ENCODE measurements at regions not wholly inside any gene's neighbourhood (a gene's known extent, or its start where the extent isn't known, plus 50 kb on each side); places are given as distances from the start of the nearest gene placed in this dataset.

DNA sequence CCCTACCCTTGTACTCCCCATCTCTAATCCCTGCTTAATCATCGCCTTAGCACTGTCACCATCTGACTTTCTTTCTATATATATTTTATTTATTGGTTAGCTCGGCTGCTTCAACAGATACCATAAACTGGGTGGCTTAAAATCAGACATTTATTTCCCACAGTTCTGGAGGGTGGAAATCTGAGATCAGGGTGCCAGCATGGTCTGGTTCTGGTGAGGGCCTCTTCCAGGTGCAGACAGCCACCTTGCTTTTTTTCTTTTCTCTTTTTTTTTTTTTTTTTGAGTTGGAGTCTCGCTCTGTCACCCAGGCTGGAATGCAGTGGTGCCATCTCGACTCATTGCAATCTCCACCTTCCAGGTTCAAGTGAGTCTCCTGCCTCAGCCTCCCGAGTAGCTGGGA is 127.5 kb upstream of the ESR1 start:
- H3K4me1 ChIP-seq (ENCODE audit: control insufficient read depth, low read depth, low read length): peaks cover 8% of the 10 kb centered on the region
- no peak overlapping the region for H3K18ac ChIP-seq (ENCODE audit: low read length)
- H3K4me2 ChIP-seq (ENCODE audit: low read length): no peak overlapping the region
- no peaks in the 10 kb centered on the region for H3K27me3 ChIP-seq (ENCODE audit: insufficient read depth, low read length, poor library complexity)
- no peak overlapping the region for H2BK15ac ChIP-seq (replicated peaks; ENCODE audit: low read depth)
- H3K79me2 ChIP-seq (ENCODE audit: control insufficient read depth, insufficient read depth, low read length): no peaks in the 10 kb centered on the region
- no CpG with 5 or more reads among the region's 5 CpGs for WGBS (ENCODE audit: extremely low coverage, insufficient coverage, low lambda C conversion rate)
- H3K23ac ChIP-seq (ENCODE audit: low read length): no peak overlapping the region
- H3K36me3 ChIP-seq (ENCODE audit: control insufficient read depth, insufficient read depth, low read length): no peaks in the 10 kb centered on the region
- DNase-seq: no peak
- no peak overlapping the region for H3K4me3 ChIP-seq (ENCODE audit: low read length)
- no peak overlapping the region for H2BK5ac ChIP-seq (ENCODE audit: low read length)
- H3K27ac ChIP-seq (ENCODE audit: low read depth, low read length): no peak overlapping the region
- no peak overlapping the region for H3K9ac ChIP-seq (ENCODE audit: low read length)
- no peak overlapping the region for H3K56ac ChIP-seq (ENCODE audit: low read length)
- no peak overlapping the region for H4K8ac ChIP-seq (ENCODE audit: low read depth, low read length)
- no peak overlapping the region for H4K5ac ChIP-seq (ENCODE audit: low read length)
- no peak overlapping the region for H2BK120ac ChIP-seq (ENCODE audit: low read depth, low read length)
- H2AK5ac ChIP-seq (ENCODE audit: low read length): no peak overlapping the region
- H3K4ac ChIP-seq (ENCODE audit: low read depth, low read length): no peak overlapping the region
- H3K79me1 ChIP-seq (ENCODE audit: low read length): no peaks in the 10 kb centered on the region

DNA sequence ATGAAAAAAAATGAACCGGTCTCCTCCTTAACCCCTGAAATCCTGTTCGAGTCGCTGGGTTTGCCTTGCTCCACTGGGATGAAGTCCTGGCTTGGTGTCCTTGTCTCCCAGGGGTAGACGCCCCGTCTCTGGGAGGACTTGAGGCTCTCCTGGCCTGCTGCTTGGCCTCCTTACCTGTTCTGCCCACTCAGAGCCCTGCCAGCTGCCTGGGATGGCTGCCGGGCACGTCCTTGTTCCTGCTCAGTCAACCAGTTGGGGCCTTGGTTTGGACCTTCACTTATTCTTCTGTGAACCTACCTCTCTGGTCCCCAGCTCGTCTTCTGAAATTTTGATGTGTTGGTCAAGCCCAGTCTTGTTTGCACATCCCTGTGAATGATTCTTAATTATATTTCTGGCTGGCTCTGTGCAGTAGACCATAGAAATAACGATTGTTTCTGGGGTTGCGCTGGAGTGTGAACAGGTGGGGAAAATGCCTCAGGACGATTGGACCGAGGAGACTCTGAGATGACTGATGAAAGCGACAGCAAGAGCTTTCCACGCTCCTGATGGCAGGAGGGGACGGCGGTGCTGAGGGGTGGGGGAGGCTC is 126.5 kb upstream of the ESR1 start:
- Histone ChIP-seq H3K4me2 (ENCODE audit: low read length) (no peak overlapping the region), H3K4me3 (ENCODE audit: low read length) (no peak overlapping the region), H3K36me3 (ENCODE audit: control insufficient read depth, insufficient read depth, low read length) (no peaks in the 10 kb centered on the region), H3K79me1 (ENCODE audit: low read length) (no peaks in the 10 kb centered on the region), H2BK120ac (ENCODE audit: low read depth, low read length) (no peak overlapping the region), H4K5ac (ENCODE audit: low read length) (no peak overlapping the region), H3K18ac (ENCODE audit: low read length) (peak overlapping the region; percentile 85), H3K56ac (ENCODE audit: low read length) (peak overlapping the region; percentile 31), H3K4ac (ENCODE audit: low read depth, low read length) (peak overlapping the region; percentile 62), H2BK5ac (ENCODE audit: low read length) (peak overlapping the region; percentile 32), H3K23ac (ENCODE audit: low read length) (no peak overlapping the region), H4K8ac (ENCODE audit: low read depth, low read length) (no peak overlapping the region), H2BK15ac (replicated peaks; ENCODE audit: low read depth) (no peak overlapping the region), H2AK5ac (ENCODE audit: low read length) (no peak overlapping the region), H3K79me2 (ENCODE audit: control insufficient read depth, insufficient read depth, low read length) (no peaks in the 10 kb centered on the region), H3K4me1 (ENCODE audit: control insufficient read depth, low read depth, low read length) (peaks cover 7% of the 10 kb centered on the region), H3K27ac (ENCODE audit: low read depth, low read length) (no peak overlapping the region), H3K27me3 (ENCODE audit: insufficient read depth, low read length, poor library complexity) (no peaks in the 10 kb centered on the region), H3K9ac (ENCODE audit: low read length) (no peak overlapping the region)
- WGBS (ENCODE audit: extremely low coverage, insufficient coverage, low lambda C conversion rate): no CpG with 5 or more reads among the region's 16 CpGs
- DNase-seq: no peak

- H2BK15ac ChIP-seq (replicated peaks; ENCODE audit: low read depth): no peak overlapping the region
- H3K4me3 ChIP-seq (ENCODE audit: low read length): no peak overlapping the region
- H3K79me2 ChIP-seq (ENCODE audit: control insufficient read depth, insufficient read depth, low read length): no peaks in the 10 kb centered on the region
- H3K4me2 ChIP-seq (ENCODE audit: low read length): no peak overlapping the region
- no peak overlapping the region for H3K27ac ChIP-seq (ENCODE audit: low read depth, low read length)
- peak overlapping the region; percentile 56 for H2BK5ac ChIP-seq (ENCODE audit: low read length)
- peak overlapping the region; percentile 85 for H3K18ac ChIP-seq (ENCODE audit: low read length)
- WGBS (ENCODE audit: extremely low coverage, insufficient coverage, low lambda C conversion rate): no CpG with 5 or more reads among the region's 23 CpGs
- H3K27me3 ChIP-seq (ENCODE audit: insufficient read depth, low read length, poor library complexity): no peaks in the 10 kb centered on the region
- no peak overlapping the region for H4K5ac ChIP-seq (ENCODE audit: low read length)
- H3K9ac ChIP-seq (ENCODE audit: low read length): no peak overlapping the region
- no peaks in the 10 kb centered on the region for H3K79me1 ChIP-seq (ENCODE audit: low read length)
- H2AK5ac ChIP-seq (ENCODE audit: low read length): no peak overlapping the region
- no peak overlapping the region for H4K8ac ChIP-seq (ENCODE audit: low read depth, low read length)
- no peaks in the 10 kb centered on the region for H3K36me3 ChIP-seq (ENCODE audit: control insufficient read depth, insufficient read depth, low read length)
- H3K4me1 ChIP-seq (ENCODE audit: control insufficient read depth, low read depth, low read length): peaks cover 5% of the 10 kb centered on the region
- no peak overlapping the region for H3K23ac ChIP-seq (ENCODE audit: low read length)
- H3K56ac ChIP-seq (ENCODE audit: low read length): no peak overlapping the region
- H3K4ac ChIP-seq (ENCODE audit: low read depth, low read length): peak overlapping the region; percentile 17
- no peak for DNase-seq
- no peak overlapping the region for H2BK120ac ChIP-seq (ENCODE audit: low read depth, low read length)
These were observed 125.9 kb upstream of the ESR1 start for GRCh38 chr6:151681433-151682059.

- H2BK15ac ChIP-seq (replicated peaks; ENCODE audit: low read depth): no peak overlapping the region
These were observed 125.2 kb upstream of the ESR1 start for GRCh38 chr6:151682251-151682650.

DNA sequence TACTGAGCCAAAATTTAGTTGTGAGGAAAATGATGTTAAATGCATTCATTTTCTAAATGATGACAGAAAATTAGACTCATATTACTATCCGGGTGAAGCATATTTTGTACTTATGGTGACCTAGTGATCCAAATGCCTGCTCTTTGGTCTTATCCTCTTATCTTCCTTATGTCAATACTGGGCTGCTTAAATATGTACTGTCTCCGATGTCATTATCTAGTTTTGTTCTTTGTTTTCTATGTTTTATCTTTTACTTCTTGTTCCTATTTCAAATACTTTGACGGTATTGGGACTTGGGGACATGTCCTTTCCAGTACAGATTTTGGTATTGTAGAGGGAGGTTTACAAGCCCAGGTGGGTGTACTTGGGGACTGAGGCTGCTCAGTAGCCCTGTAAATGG is 124.6 kb upstream of the ESR1 start:
- Histone ChIP-seq H3K9ac (ENCODE audit: low read length) (no peak overlapping the region), H3K18ac (ENCODE audit: low read length) (no peak overlapping the region), H2BK5ac (ENCODE audit: low read length) (peak overlapping the region; percentile 36), H4K5ac (ENCODE audit: low read length) (no peak overlapping the region), H3K4me3 (ENCODE audit: low read length) (no peak overlapping the region), H2AK5ac (ENCODE audit: low read length) (no peak overlapping the region), H3K4ac (ENCODE audit: low read depth, low read length) (no peak overlapping the region), H3K36me3 (ENCODE audit: control insufficient read depth, insufficient read depth, low read length) (no peaks in the 10 kb centered on the region), H3K27ac (ENCODE audit: low read depth, low read length) (no peak overlapping the region), H3K27me3 (ENCODE audit: insufficient read depth, low read length, poor library complexity) (no peaks in the 10 kb centered on the region), H3K4me2 (ENCODE audit: low read length) (no peak overlapping the region), H2BK15ac (replicated peaks; ENCODE audit: low read depth) (no peak overlapping the region), H4K8ac (ENCODE audit: low read depth, low read length) (no peak overlapping the region), H3K79me2 (ENCODE audit: control insufficient read depth, insufficient read depth, low read length) (no peaks in the 10 kb centered on the region), H3K79me1 (ENCODE audit: low read length) (no peaks in the 10 kb centered on the region), H3K4me1 (ENCODE audit: control insufficient read depth, low read depth, low read length) (peaks cover 5% of the 10 kb centered on the region), H3K23ac (ENCODE audit: low read length) (no peak overlapping the region), H3K56ac (ENCODE audit: low read length) (no peak overlapping the region), H2BK120ac (ENCODE audit: low read depth, low read length) (no peak overlapping the region)
- no CpG with 5 or more reads among the region's 3 CpGs for WGBS (ENCODE audit: extremely low coverage, insufficient coverage, low lambda C conversion rate)
- DNase-seq: no peak

More at GRCh38 chr6:151682251-151682650, 125.2 kb upstream of the ESR1 start:
- Histone ChIP-seq H3K27ac (ENCODE audit: low read depth, low read length) (no peak overlapping the region), H3K18ac (ENCODE audit: low read length) (no peak overlapping the region), H3K79me1 (ENCODE audit: low read length) (no peaks in the 10 kb centered on the region), H3K36me3 (ENCODE audit: control insufficient read depth, insufficient read depth, low read length) (no peaks in the 10 kb centered on the region), H3K79me2 (ENCODE audit: control insufficient read depth, insufficient read depth, low read length) (no peaks in the 10 kb centered on the region), H2BK5ac (ENCODE audit: low read length) (no peak overlapping the region), H3K27me3 (ENCODE audit: insufficient read depth, low read length, poor library complexity) (no peaks in the 10 kb centered on the region), H3K4me1 (ENCODE audit: control insufficient read depth, low read depth, low read length) (peaks cover 5% of the 10 kb centered on the region), H3K9ac (ENCODE audit: low read length) (no peak overlapping the region), H4K5ac (ENCODE audit: low read length) (no peak overlapping the region), H4K8ac (ENCODE audit: low read depth, low read length) (no peak overlapping the region), H3K23ac (ENCODE audit: low read length) (no peak overlapping the region), H3K4ac (ENCODE audit: low read depth, low read length) (no peak overlapping the region), H2BK120ac (ENCODE audit: low read depth, low read length) (no peak overlapping the region), H3K56ac (ENCODE audit: low read length) (no peak overlapping the region), H2AK5ac (ENCODE audit: low read length) (no peak overlapping the region), H3K4me3 (ENCODE audit: low read length) (no peak overlapping the region), H3K4me2 (ENCODE audit: low read length) (no peak overlapping the region)
- no CpG with 5 or more reads among the region's 3 CpGs for WGBS (ENCODE audit: extremely low coverage, insufficient coverage, low lambda C conversion rate)
- no peak for DNase-seq

DNA sequence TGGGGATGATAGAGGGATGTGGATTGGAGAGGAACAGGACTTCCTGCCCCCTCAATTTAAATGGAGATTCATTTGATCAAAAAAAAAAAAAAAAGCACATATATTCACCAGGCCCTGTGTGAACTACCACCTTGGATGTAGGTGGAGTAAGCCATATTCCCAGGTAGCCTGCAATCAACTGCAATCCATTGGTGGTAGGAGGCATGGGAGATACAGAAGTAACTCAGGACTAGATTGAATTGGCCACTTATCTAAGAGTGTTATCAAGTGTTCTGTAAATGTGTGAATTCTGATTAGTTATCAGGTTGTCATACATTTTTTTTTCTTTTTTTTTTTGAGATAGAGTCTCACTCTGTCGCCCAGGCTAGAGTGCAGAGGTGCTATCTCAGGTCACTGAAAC is 124.1 kb upstream of the ESR1 start:
- Histone ChIP-seq H3K56ac (ENCODE audit: low read length) (no peak overlapping the region), H3K23ac (ENCODE audit: low read length) (no peak overlapping the region), H3K18ac (ENCODE audit: low read length) (no peak overlapping the region), H3K4me1 (ENCODE audit: control insufficient read depth, low read depth, low read length) (peaks cover 5% of the 10 kb centered on the region), H3K27ac (ENCODE audit: low read depth, low read length) (no peak overlapping the region), H3K4me2 (ENCODE audit: low read length) (no peak overlapping the region), H3K4me3 (ENCODE audit: low read length) (no peak overlapping the region), H4K5ac (ENCODE audit: low read length) (no peak overlapping the region), H2BK15ac (replicated peaks; ENCODE audit: low read depth) (no peak overlapping the region), H3K9ac (ENCODE audit: low read length) (no peak overlapping the region), H3K4ac (ENCODE audit: low read depth, low read length) (no peak overlapping the region), H3K36me3 (ENCODE audit: control insufficient read depth, insufficient read depth, low read length) (no peaks in the 10 kb centered on the region), H2BK5ac (ENCODE audit: low read length) (no peak overlapping the region), H3K79me2 (ENCODE audit: control insufficient read depth, insufficient read depth, low read length) (no peaks in the 10 kb centered on the region), H4K8ac (ENCODE audit: low read depth, low read length) (no peak overlapping the region), H3K79me1 (ENCODE audit: low read length) (no peaks in the 10 kb centered on the region), H2BK120ac (ENCODE audit: low read depth, low read length) (no peak overlapping the region), H3K27me3 (ENCODE audit: insufficient read depth, low read length, poor library complexity) (no peaks in the 10 kb centered on the region), H2AK5ac (ENCODE audit: low read length) (no peak overlapping the region)
- peak; percentile 93 for DNase-seq
- no CpG with 5 or more reads among the region's 1 CpG for WGBS (ENCODE audit: extremely low coverage, insufficient coverage, low lambda C conversion rate)
